ENCODE measurements at regions not wholly inside any gene's neighbourhood (a gene's known extent, or its start where the extent isn't known, plus 50 kb on each side); places are given as distances from the start of the nearest gene placed in this dataset.

GRCh38 chr2:128534688-128535392, 216.2 kb upstream of the HS6ST1 start:
- DNase-seq (ENCODE audit: low spot score), result no peak

GRCh38 chr2:128535953-128536352, 217.3 kb upstream of the HS6ST1 start:
- DNase-seq (ENCODE audit: low spot score), result no peak

GRCh38 chr2:128536925-128537620, 218.4 kb upstream of the HS6ST1 start:
- no peak for DNase-seq (ENCODE audit: low spot score)

- DNase-seq (ENCODE audit: low spot score), result no peak
Measured at GRCh38 chr2:128537646-128538045, 219.0 kb upstream of the HS6ST1 start.

- no peak for DNase-seq (ENCODE audit: low spot score)
Measured at GRCh38 chr2:128538396-128538795, 219.7 kb upstream of the HS6ST1 start.

- DNase-seq (ENCODE audit: low spot score), result no peak
Measured at GRCh38 chr2:128540670-128541069, 222.0 kb upstream of the HS6ST1 start.

- DNase-seq (ENCODE audit: low spot score), result no peak
Measured at GRCh38 chr2:128541448-128541847, 222.8 kb upstream of the HS6ST1 start.

- DNase-seq (ENCODE audit: low spot score), result no peak
Measured at GRCh38 chr2:128543036-128543435, 224.4 kb upstream of the HS6ST1 start.

- DNase-seq (ENCODE audit: low spot score), result no peak
Measured at GRCh38 chr2:128543646-128544045, 225.0 kb upstream of the HS6ST1 start.

- DNase-seq (ENCODE audit: low spot score), result no peak
Measured at GRCh38 chr2:128544321-128545037, 225.8 kb upstream of the HS6ST1 start.

- no peak for DNase-seq (ENCODE audit: low spot score)
Measured at GRCh38 chr2:128545085-128545484, 226.4 kb upstream of the HS6ST1 start.

GRCh38 chr2:128545829-128546228, 227.2 kb upstream of the HS6ST1 start:
- DNase-seq (ENCODE audit: low spot score), result no peak

GRCh38 chr2:128547667-128548066, 229.0 kb upstream of the HS6ST1 start:
- DNase-seq (ENCODE audit: low spot score), result no peak

- no peak for DNase-seq (ENCODE audit: low spot score)
Measured at GRCh38 chr2:128548461-128548891, 229.8 kb upstream of the HS6ST1 start.

GRCh38 chr2:128549094-128549493, 230.4 kb upstream of the HS6ST1 start:
- no peak for DNase-seq (ENCODE audit: low spot score)

GRCh38 chr2:128549646-128550260, 231.1 kb upstream of the HS6ST1 start:
- no peak for DNase-seq (ENCODE audit: low spot score)

GRCh38 chr2:128550389-128550788, 231.7 kb upstream of the HS6ST1 start:
- no peak for DNase-seq (ENCODE audit: low spot score)

GRCh38 chr2:128550801-128551416, 232.2 kb upstream of the HS6ST1 start:
- DNase-seq (ENCODE audit: low spot score), result no peak

GRCh38 chr2:128551435-128551834, 232.8 kb upstream of the HS6ST1 start:
- no peak for DNase-seq (ENCODE audit: low spot score)

GRCh38 chr2:128552141-128552805, 233.6 kb upstream of the HS6ST1 start:
- no peak for DNase-seq (ENCODE audit: low spot score)

- DNase-seq (ENCODE audit: low spot score), result no peak
Measured at GRCh38 chr2:128552806-128553551, 234.3 kb upstream of the HS6ST1 start.
